ENCODE measurements at regions not wholly inside any gene's neighbourhood (a gene's known extent, or its start where the extent isn't known, plus 50 kb on each side); places are given as distances from the start of the nearest gene placed in this dataset.

GRCh38 chr17:69729944-69730343 is 315.4 kb downstream of the MAP2K6 start:
- ATAC-seq: no peak
- Histone ChIP-seq H2AFZ (ENCODE audit: low read depth, low read length) (no peak overlapping the region), H3K4me3 (no peak overlapping the region), H4K20me1 (replicated peaks; ENCODE audit: control insufficient read depth, insufficient read depth, low read length) (no peaks in the 10 kb centered on the region), H3K36me3 (ENCODE audit: control insufficient read depth, insufficient read depth, low read length) (no peaks in the 10 kb centered on the region), H3K79me2 (ENCODE audit: control insufficient read depth, insufficient read depth, low read length) (no peaks in the 10 kb centered on the region), H3K4me1 (replicated peaks in 1 of 2; ENCODE audit: control insufficient read depth in 2 of 2, insufficient read depth in 2 of 2, low read length in 2 of 2) (no peaks in the 10 kb centered on the region), H3K9ac (ENCODE audit: insufficient read depth in 1 of 2, low read depth in 2 of 2, low read length in 2 of 2) (no peak overlapping the region), H3K27me3 (ENCODE audit: control insufficient read depth in 2 of 2, insufficient read depth in 2 of 2, low read length in 2 of 2) (no peaks in the 10 kb centered on the region), H3K27ac (ENCODE audit: extremely low read depth, low read depth, low read length) (no peak overlapping the region), H3K9me1 (ENCODE audit: control insufficient read depth, insufficient read depth, low read length) (no peaks in the 10 kb centered on the region), H3K9me3 (replicated peaks; ENCODE audit: control insufficient read depth, insufficient read depth, low read depth, low read length) (no peaks in the 10 kb centered on the region), H3K4me2 (ENCODE audit: insufficient read depth, low read length) (no peak overlapping the region)
- TF ChIP-seq DMBX1 (CRISPR knock-in tag; IDR thresholded peaks at IDR 0.05; ENCODE audit: borderline replicate concordance) (no peak), RNF2 (IDR thresholded peaks at IDR 0.05) (no peak), ZNF75A (CRISPR knock-in tag; IDR thresholded peaks at IDR 0.05) (no peak), THRA (IDR thresholded peaks at IDR 0.05) (no peak), ZNF24 (IDR thresholded peaks at IDR 0.05) (no peak), JUND (IDR thresholded peaks at IDR 0.05; ENCODE audit: borderline replicate concordance, low read depth, low read length) (no peak), JUND (tag; IDR thresholded peaks at IDR 0.05; ENCODE audit: borderline replicate concordance, low read depth, low read length) (no peak), NR2C2 (CRISPR knock-in tag; IDR thresholded peaks at IDR 0.05) (no peak), NR2C2 (tag; IDR thresholded peaks at IDR 0.05) (no peak), ZBTB34 (CRISPR knock-in tag; IDR thresholded peaks at IDR 0.05) (no peak), ARNT (IDR thresholded peaks at IDR 0.05) (no peak), SREBF2 (CRISPR knock-in tag; IDR thresholded peaks at IDR 0.05) (no peak), ZNF785 (CRISPR knock-in tag; IDR thresholded peaks at IDR 0.05) (no peak), SMC3 (conservative IDR thresholded peaks at IDR 0.05; ENCODE audit: insufficient read depth, low read depth, low read length) (no peak), GABPB2 (CRISPR knock-in tag; conservative IDR thresholded peaks at IDR 0.05) (no peak)
- TF ChIP-seq, protein P1, sequence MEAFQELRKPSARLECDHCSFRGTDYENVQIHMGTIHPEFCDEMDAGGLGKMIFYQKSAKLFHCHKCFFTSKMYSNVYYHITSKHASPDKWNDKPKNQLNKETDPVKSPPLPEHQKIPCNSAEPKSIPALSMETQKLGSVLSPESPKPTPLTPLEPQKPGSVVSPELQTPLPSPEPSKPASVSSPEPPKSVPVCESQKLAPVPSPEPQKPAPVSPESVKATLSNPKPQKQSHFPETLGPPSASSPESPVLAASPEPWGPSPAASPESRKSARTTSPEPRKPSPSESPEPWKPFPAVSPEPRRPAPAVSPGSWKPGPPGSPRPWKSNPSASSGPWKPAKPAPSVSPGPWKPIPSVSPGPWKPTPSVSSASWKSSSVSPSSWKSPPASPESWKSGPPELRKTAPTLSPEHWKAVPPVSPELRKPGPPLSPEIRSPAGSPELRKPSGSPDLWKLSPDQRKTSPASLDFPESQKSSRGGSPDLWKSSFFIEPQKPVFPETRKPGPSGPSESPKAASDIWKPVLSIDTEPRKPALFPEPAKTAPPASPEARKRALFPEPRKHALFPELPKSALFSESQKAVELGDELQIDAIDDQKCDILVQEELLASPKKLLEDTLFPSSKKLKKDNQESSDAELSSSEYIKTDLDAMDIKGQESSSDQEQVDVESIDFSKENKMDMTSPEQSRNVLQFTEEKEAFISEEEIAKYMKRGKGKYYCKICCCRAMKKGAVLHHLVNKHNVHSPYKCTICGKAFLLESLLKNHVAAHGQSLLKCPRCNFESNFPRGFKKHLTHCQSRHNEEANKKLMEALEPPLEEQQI (IDR thresholded peaks at IDR 0.05): no peak
- TF ChIP-seq, protein P2, sequence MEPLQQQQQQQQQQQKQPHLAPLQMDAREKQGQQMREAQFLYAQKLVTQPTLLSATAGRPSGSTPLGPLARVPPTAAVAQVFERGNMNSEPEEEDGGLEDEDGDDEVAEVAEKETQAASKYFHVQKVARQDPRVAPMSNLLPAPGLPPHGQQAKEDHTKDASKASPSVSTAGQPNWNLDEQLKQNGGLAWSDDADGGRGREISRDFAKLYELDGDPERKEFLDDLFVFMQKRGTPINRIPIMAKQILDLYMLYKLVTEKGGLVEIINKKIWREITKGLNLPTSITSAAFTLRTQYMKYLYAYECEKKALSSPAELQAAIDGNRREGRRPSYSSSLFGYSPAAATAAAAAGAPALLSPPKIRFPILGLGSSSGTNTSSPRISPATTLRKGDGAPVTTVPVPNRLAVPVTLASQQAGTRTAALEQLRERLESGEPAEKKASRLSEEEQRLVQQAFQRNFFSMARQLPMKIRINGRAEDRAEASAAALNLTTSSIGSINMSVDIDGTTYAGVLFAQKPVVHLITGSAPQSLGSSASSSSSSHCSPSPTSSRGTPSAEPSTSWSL (CRISPR knock-in tag; IDR thresholded peaks at IDR 0.05; ENCODE audit: borderline replicate concordance): no peak
- TF ChIP-seq, protein P3, sequence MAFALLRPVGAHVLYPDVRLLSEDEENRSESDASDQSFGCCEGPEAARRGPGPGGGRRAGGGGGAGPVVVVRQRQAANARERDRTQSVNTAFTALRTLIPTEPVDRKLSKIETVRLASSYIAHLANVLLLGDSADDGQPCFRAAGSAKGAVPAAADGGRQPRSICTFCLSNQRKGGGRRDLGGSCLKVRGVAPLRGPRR (CRISPR knock-in tag; IDR thresholded peaks at IDR 0.05): no peak
- FAIRE-seq: no peak
- BruUV-seq (replicated peaks): no TSS peak
- ChIA-PET POLR2A (interaction anchor here (0.6 to 0.9 kb wide), 2 partner anchors 63 to 78 kb away, joined by 3 to 4 read pairs; no protein-coding TSS in a partner anchor), CTCF (ENCODE audit: low intra/inter-chr PET ratio) (no interaction called here)
- in situ Hi-C loops (cut with MboI): no loop called here
- intact Hi-C loops (cut with micrococcal nuclease): no loop called here
- no peak for DNase-seq (ENCODE audit: extremely low read depth in 1 of 4, low spot score in 3 of 4)

Measured in K562 (cell line).